Mesendoderm (in vitro differentiated cells): ENCODE measurements at regions not wholly inside any gene's neighbourhood (a gene's known extent, or its start where the extent isn't known, plus 50 kb on each side); places are given as distances from the start of the nearest gene placed in this dataset.

ENCODE experiments used
- DNase-seq: peaks from one replicate; pipeline ENCODE4 v3.0.0; 2013
- H2AK5ac ChIP-seq: 2 replicates; pipeline ENCODE4 v1.6.1; 2013; ENCODE audit warnings: low read length, inconsistent platforms
- H2BK120ac ChIP-seq: 2 replicates; pipeline ENCODE4 v1.6.1; 2013; ENCODE audit warnings: low read depth, mild to moderate bottlenecking, low read length, moderate library complexity, mixed read lengths
- H2BK15ac ChIP-seq: replicated peaks from 2 replicates; pipeline ENCODE4 v1.6.1; 2013; ENCODE audit warnings: low read depth, mild to moderate bottlenecking, moderate library complexity
- H2BK5ac ChIP-seq: 2 replicates; pipeline ENCODE4 v1.6.1; 2013; ENCODE audit warnings: low read length, inconsistent platforms
- H3K18ac ChIP-seq: 2 replicates; pipeline ENCODE4 v1.6.1; 2013; ENCODE audit warnings: mild to moderate bottlenecking, low read length, mixed read lengths
- H3K23ac ChIP-seq: one replicate; pipeline ENCODE4 v1.6.1; 2013; ENCODE audit warnings: low read length
- H3K27ac ChIP-seq: 2 replicates; pipeline ENCODE4 v1.5.1; 2013; ENCODE audit warnings: low read depth, mild to moderate bottlenecking, inconsistent platforms, low read length, moderate library complexity
- H3K27me3 ChIP-seq: 2 replicates; pipeline ENCODE4 v1.6.1; 2013; ENCODE audit warnings: low read length, control low read depth, mild to moderate bottlenecking, inconsistent platforms; ENCODE audit not compliant: insufficient read depth, poor library complexity
- H3K36me3 ChIP-seq: 2 replicates; pipeline ENCODE4 v1.6.1; 2013; ENCODE audit warnings: low read length, inconsistent platforms; ENCODE audit not compliant: control insufficient read depth, insufficient read depth
- H3K4ac ChIP-seq: one replicate; pipeline ENCODE4 v1.6.1; 2013; ENCODE audit warnings: low read depth, mild to moderate bottlenecking, low read length, moderate library complexity
- H3K4me1 ChIP-seq: 2 replicates; pipeline ENCODE4 v1.6.1; 2013; ENCODE audit warnings: low read depth, low read length, inconsistent platforms; ENCODE audit not compliant: control insufficient read depth
- H3K4me2 ChIP-seq: 2 replicates; pipeline ENCODE4 v1.6.1; 2013; ENCODE audit warnings: low read length
- H3K4me3 ChIP-seq: 2 replicates; pipeline ENCODE4 v1.5.1; 2013; ENCODE audit warnings: mild to moderate bottlenecking, low read length
- H3K56ac ChIP-seq: one replicate; pipeline ENCODE4 v1.6.1; 2013; ENCODE audit warnings: low read length
- H3K79me1 ChIP-seq: 2 replicates; pipeline ENCODE4 v1.6.1; 2013; ENCODE audit warnings: low read length, inconsistent platforms
- H3K79me2 ChIP-seq: 2 replicates; pipeline ENCODE4 v1.6.1; 2013; ENCODE audit warnings: mild to moderate bottlenecking, low read length; ENCODE audit not compliant: control insufficient read depth, insufficient read depth
- H3K9ac ChIP-seq: 2 replicates; pipeline ENCODE4 v1.6.1; 2013; ENCODE audit warnings: low read length, inconsistent platforms
- H4K5ac ChIP-seq: one replicate; pipeline ENCODE4 v1.6.1; 2013; ENCODE audit warnings: low read length
- H4K8ac ChIP-seq: one replicate; pipeline ENCODE4 v1.6.1; 2013; ENCODE audit warnings: low read depth, mild to moderate bottlenecking, control low read depth, low read length, moderate library complexity
- WGBS: extraction: QIAGEN DNeasy Blood & Tissue Kit; methylation state at CpG from one replicate; pipeline ENCODE4 v1.1.7; 2013; ENCODE audit warnings: low lambda C conversion rate, missing lambda C conversion rate; ENCODE audit not compliant: insufficient coverage; ENCODE audit errors: extremely low coverage; 5-methylcytosine and 5-hydroxymethylcytosine counted together

DNA sequence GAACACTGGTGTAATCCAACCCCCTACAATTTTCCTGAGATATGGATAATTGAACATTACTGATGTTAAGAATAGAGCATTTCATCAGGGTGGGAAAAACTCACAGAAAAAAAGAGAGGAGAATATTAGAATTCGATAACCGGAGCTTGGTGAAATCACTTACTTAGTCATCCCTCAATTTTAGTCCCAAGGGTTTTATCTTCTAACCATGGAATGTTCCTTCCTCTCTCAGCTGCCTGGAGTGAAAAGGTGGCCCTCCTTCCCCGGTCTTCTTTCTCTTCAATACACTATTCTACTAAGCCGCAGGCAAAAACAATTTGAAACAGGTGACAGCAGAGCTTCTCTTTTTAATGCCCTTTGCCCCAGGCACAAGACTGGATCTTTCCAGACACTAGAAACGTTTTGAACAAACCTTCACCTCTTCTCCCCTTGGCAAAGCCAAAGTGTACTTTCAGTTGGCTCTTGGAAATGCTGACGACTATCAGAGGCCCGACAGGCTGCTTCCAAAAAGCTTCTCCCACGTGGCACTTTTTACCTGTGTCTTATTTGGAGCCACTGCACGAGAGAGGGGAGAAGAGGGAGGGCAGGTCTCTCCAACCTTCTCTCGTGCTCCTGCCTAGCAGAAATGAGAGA lies 543.9 kb downstream of the TLE1 start:
- H3K27ac ChIP-seq: no peak overlapping the region
- no peaks in the 10 kb centered on the region for H3K36me3 ChIP-seq
- no peak overlapping the region for H3K9ac ChIP-seq
- no peak overlapping the region for H2BK120ac ChIP-seq
- H3K18ac ChIP-seq: peak overlapping the region; percentile 75
- H3K4me3 ChIP-seq: no peak overlapping the region
- DNase-seq: no peak
- no peaks in the 10 kb centered on the region for H3K27me3 ChIP-seq
- H3K4me1 ChIP-seq: no peaks in the 10 kb centered on the region
- H3K4ac ChIP-seq: no peak overlapping the region
- no peaks in the 10 kb centered on the region for H3K79me2 ChIP-seq
- H4K5ac ChIP-seq: no peak overlapping the region
- no peak overlapping the region for H3K23ac ChIP-seq
- no peak overlapping the region for H2BK5ac ChIP-seq
- H3K4me2 ChIP-seq: no peak overlapping the region
- no CpG with 5 or more reads among the region's 10 CpGs for WGBS
- no peak overlapping the region for H2AK5ac ChIP-seq
- no peak overlapping the region for H4K8ac ChIP-seq
- H3K56ac ChIP-seq: no peak overlapping the region
- no peaks in the 10 kb centered on the region for H3K79me1 ChIP-seq
- H2BK15ac ChIP-seq: no peak overlapping the region

DNA sequence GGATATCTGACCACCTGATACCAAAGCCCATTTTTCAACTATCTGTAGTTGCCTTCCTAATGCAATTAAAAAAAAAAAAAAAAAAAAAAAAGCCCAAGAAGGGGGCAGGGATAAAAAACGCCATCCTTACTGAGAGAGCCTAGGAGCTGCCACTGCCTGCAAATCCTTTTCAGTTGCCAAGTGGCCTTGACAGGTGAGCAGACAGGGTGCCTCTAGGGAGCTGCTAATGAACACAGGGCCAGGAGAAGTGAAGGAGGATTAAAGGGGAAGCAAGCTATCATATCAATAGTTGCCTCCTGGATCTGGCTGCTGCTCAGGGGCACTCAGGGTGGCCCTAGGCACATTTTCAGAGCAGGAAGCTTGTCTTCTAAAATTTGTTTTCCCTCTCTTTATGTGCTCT lies 547.4 kb downstream of the TLE1 start:
- H3K4me2 ChIP-seq: no peak overlapping the region
- H3K4ac ChIP-seq: no peak overlapping the region

DNA sequence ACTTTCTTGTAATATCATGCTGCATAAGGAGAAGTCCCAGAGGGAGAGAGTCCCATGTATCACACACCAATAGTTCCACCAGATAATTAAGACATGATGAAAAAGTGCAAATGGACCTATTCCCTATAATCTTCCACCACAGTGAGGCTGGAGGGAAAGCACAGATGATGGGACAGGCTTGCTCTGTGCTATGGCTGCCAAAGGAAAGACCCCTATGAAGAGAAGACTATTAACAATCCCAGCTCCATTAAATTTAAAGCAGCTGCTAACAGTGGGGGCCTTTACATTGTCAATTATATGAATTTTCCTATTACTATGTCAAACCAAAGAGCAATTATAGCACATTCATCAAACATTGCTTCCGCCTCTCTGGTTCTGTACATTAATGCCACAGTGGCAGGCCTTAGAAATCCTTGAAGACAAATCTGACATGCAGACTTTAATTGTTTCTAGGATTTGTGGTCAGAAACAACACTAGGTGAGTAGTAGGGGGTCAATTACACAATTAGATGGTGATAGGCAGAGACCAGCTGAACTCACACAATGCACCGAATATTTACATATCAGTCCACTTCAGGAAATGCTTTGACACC lies 551.3 kb downstream of the TLE1 start:
- no peak overlapping the region for H4K8ac ChIP-seq
- no peaks in the 10 kb centered on the region for H3K27me3 ChIP-seq
- no peak overlapping the region for H3K23ac ChIP-seq
- no peak overlapping the region for H3K9ac ChIP-seq
- DNase-seq: peak; percentile 47
- no peak overlapping the region for H2BK5ac ChIP-seq
- H2BK15ac ChIP-seq: no peak overlapping the region
- no peak overlapping the region for H3K4me3 ChIP-seq
- peaks cover 2% of the 10 kb centered on the region for H3K4me1 ChIP-seq
- peak overlapping the region; percentile 54 for H2BK120ac ChIP-seq
- no peaks in the 10 kb centered on the region for H3K36me3 ChIP-seq
- peak overlapping the region; percentile 51 for H3K18ac ChIP-seq
- no peak overlapping the region for H3K27ac ChIP-seq
- H3K4ac ChIP-seq: no peak overlapping the region
- WGBS: no CpG with 5 or more reads among the region's 2 CpGs
- H4K5ac ChIP-seq: no peak overlapping the region
- H3K4me2 ChIP-seq: no peak overlapping the region
- no peaks in the 10 kb centered on the region for H3K79me1 ChIP-seq
- no peak overlapping the region for H3K56ac ChIP-seq
- no peak overlapping the region for H2AK5ac ChIP-seq
- no peaks in the 10 kb centered on the region for H3K79me2 ChIP-seq

More for the DNA sequence above, 547.4 kb downstream of the TLE1 start:
- WGBS: no CpG with 5 or more reads among the region's 1 CpG
- no peak overlapping the region for H2BK5ac ChIP-seq
- no peak overlapping the region for H3K56ac ChIP-seq
- peaks cover 2% of the 10 kb centered on the region for H3K4me1 ChIP-seq
- no peak overlapping the region for H3K9ac ChIP-seq
- H3K79me2 ChIP-seq: no peaks in the 10 kb centered on the region
- H3K23ac ChIP-seq: no peak overlapping the region
- no peak overlapping the region for H3K18ac ChIP-seq
- H2AK5ac ChIP-seq: no peak overlapping the region
- H3K79me1 ChIP-seq: no peaks in the 10 kb centered on the region
- no peak for DNase-seq
- H3K4me3 ChIP-seq: no peak overlapping the region
- no peak overlapping the region for H3K27ac ChIP-seq
- H3K36me3 ChIP-seq: no peaks in the 10 kb centered on the region
- H3K27me3 ChIP-seq: no peaks in the 10 kb centered on the region
- H4K5ac ChIP-seq: no peak overlapping the region
- H2BK15ac ChIP-seq: no peak overlapping the region
- H4K8ac ChIP-seq: no peak overlapping the region
- H2BK120ac ChIP-seq: no peak overlapping the region

DNA sequence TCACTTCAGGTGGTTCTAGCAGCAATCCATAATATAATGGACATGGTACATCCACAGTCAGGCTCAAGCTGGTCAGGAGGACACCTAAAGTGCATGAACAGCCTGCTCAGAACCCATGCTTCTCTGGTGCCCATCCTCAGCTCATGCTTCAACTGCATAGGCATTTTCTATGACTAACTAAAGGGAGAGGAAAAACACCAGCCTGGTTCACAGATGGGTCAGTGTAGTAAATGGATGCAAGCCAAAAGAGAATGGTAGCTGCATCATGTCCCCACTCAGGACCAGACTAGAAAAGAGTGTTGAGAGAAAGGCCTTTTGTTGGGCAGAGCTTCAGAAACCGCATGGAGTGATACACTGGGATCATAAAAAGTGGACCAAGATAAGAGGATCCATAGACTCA lies 556.6 kb downstream of the TLE1 start:
- Histone ChIP-seq H3K27ac (no peak overlapping the region), H3K79me1 (no peaks in the 10 kb centered on the region), H2BK15ac (no peak overlapping the region), H3K4ac (no peak overlapping the region), H3K4me2 (no peak overlapping the region), H3K36me3 (no peaks in the 10 kb centered on the region), H3K18ac (no peak overlapping the region), H3K56ac (no peak overlapping the region), H4K5ac (no peak overlapping the region), H3K4me3 (no peak overlapping the region), H3K79me2 (no peaks in the 10 kb centered on the region), H2BK120ac (no peak overlapping the region), H4K8ac (no peak overlapping the region), H2AK5ac (no peak overlapping the region), H3K23ac (no peak overlapping the region), H3K4me1 (no peaks in the 10 kb centered on the region), H2BK5ac (no peak overlapping the region), H3K27me3 (no peaks in the 10 kb centered on the region), H3K9ac (no peak overlapping the region)
- no CpG with 5 or more reads among the region's 1 CpG for WGBS
- DNase-seq: no peak

DNA sequence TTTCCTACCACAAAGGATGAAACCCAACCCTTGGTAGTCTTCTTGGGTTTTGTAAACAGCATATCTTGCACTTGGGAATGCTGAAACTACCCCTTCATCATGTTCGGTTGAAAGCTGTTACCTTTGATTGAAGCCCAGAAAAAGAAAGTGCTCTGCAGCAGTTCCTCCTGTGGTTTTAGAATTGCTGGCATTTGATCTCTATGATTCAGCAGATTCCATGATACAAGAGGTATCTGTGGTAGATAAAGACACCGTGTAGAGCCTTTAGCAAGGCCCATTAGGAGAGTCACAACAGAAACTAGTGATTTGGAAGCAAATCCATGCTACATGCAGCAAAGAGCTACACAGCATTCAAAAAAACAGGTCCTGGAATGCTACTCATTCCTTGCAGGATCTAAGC lies 557.0 kb downstream of the TLE1 start:
- no peak overlapping the region for H3K18ac ChIP-seq
- no peak overlapping the region for H3K4me2 ChIP-seq
- H3K27me3 ChIP-seq: no peaks in the 10 kb centered on the region
- no peak overlapping the region for H3K4ac ChIP-seq
- no peaks in the 10 kb centered on the region for H3K4me1 ChIP-seq
- no peak for DNase-seq
- H2BK5ac ChIP-seq: no peak overlapping the region
- WGBS: no CpG with 5 or more reads among the region's 2 CpGs
- H2AK5ac ChIP-seq: no peak overlapping the region
- H4K5ac ChIP-seq: no peak overlapping the region
- no peak overlapping the region for H4K8ac ChIP-seq
- no peaks in the 10 kb centered on the region for H3K36me3 ChIP-seq
- no peak overlapping the region for H2BK120ac ChIP-seq
- no peak overlapping the region for H3K56ac ChIP-seq
- H3K79me1 ChIP-seq: no peaks in the 10 kb centered on the region
- H2BK15ac ChIP-seq: no peak overlapping the region
- no peak overlapping the region for H3K23ac ChIP-seq
- no peak overlapping the region for H3K4me3 ChIP-seq
- H3K27ac ChIP-seq: no peak overlapping the region
- H3K9ac ChIP-seq: no peak overlapping the region
- H3K79me2 ChIP-seq: no peaks in the 10 kb centered on the region

DNA sequence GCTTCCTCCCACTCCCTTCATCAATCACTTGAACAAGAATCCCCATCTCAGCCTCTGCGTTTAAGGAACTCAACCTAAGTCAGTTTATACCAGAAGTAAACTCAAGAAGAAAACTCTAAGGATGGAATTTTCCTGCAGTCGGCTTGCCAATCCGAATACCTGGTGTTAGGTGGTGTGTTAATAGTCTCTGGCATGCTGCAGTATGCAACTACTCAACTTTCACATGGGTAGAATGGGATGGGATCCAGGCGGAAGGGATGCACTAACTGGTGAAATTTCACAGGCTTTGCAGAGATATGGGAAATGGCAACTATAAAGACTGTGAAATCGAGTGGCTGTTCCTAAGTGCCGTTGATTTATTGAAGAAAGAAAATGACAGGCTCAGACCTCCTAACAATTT lies 560.6 kb downstream of the TLE1 start:
- H3K79me1 ChIP-seq: no peaks in the 10 kb centered on the region
- H3K27ac ChIP-seq: no peak overlapping the region
- H2BK120ac ChIP-seq: no peak overlapping the region
- H3K4me3 ChIP-seq: no peak overlapping the region
- no peak overlapping the region for H2AK5ac ChIP-seq
- H3K36me3 ChIP-seq: no peaks in the 10 kb centered on the region
- H3K23ac ChIP-seq: no peak overlapping the region
- H3K27me3 ChIP-seq: no peaks in the 10 kb centered on the region
- no peak overlapping the region for H3K9ac ChIP-seq
- H3K79me2 ChIP-seq: no peaks in the 10 kb centered on the region
- H4K5ac ChIP-seq: no peak overlapping the region
- no peak overlapping the region for H3K4ac ChIP-seq
- peak overlapping the region; percentile 15 for H3K18ac ChIP-seq
- H3K4me1 ChIP-seq: no peaks in the 10 kb centered on the region
- H3K4me2 ChIP-seq: no peak overlapping the region
- no peak overlapping the region for H4K8ac ChIP-seq
- no peak overlapping the region for H2BK5ac ChIP-seq
- DNase-seq: no peak
- no peak overlapping the region for H2BK15ac ChIP-seq
- no peak overlapping the region for H3K56ac ChIP-seq
- WGBS: no CpG with 5 or more reads among the region's 6 CpGs
